ENCODE measurements at regions not wholly inside any gene's neighbourhood (a gene's known extent, or its start where the extent isn't known, plus 50 kb on each side); places are given as distances from the start of the nearest gene placed in this dataset.

GRCh38 chr1:58399176-58399575 is 147.3 kb downstream of the OMA1 start:
- Mint-ChIP-seq H3K4me1 (peaks cover 5% of the 10 kb centered on the region), H3K9me3 (no peaks in the 10 kb centered on the region), H3K4me3 (no peak overlapping the region), H3K27ac (ENCODE audit: low read depth) (no peak overlapping the region), H3K27me3 (no peaks in the 10 kb centered on the region), H3K36me3 (ENCODE audit: insufficient read depth) (no peaks in the 10 kb centered on the region)
- ATAC-seq (replicated peaks; ENCODE audit: extremely low read depth, poor library complexity, severe bottlenecking) (no peak), DNase-seq (ENCODE audit: low spot score in 2 of 2) (no peak)

- Mint-ChIP-seq H3K36me3 (ENCODE audit: insufficient read depth) (no peaks in the 10 kb centered on the region), H3K27me3 (no peaks in the 10 kb centered on the region), H3K9me3 (no peaks in the 10 kb centered on the region), H3K27ac (ENCODE audit: low read depth) (no peak overlapping the region), H3K4me3 (no peak overlapping the region), H3K4me1 (peaks cover 5% of the 10 kb centered on the region)
- no peak for ATAC-seq (replicated peaks; ENCODE audit: extremely low read depth, poor library complexity, severe bottlenecking)
- no peak for DNase-seq (ENCODE audit: low spot score in 2 of 2)
Observed at GRCh38 chr1:58398714-58399113, 147.8 kb downstream of the OMA1 start.

DNA sequence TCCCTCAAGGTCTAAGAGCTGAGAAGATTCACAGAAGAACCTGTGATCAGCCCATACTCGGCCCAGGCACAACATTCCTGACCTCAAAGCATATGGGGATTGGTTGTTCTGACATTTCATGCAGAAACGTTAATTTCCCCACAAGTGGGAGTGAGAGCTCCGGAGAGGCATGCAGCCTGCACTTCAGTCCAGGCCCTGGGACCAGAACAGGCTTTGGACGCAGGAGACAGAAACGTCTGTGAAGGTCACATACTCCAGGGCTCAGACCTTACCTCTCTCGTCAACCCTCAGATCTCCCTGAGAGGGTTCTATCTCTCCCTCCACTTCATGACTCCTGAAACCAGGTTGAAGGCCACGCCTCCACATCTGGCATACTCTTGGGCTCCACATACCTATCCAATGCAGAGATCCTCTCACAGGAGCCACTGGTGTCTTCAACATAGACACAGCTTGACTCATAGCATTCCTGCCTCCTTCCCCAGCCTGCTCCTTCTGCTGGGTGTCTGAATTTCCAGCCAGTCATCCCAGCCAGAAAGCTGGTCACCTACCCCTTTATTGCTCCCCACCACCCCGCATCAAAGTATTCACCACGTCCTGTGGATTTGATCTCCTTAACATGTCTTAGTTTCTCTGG is 149.2 kb downstream of the OMA1 start:
- no peaks in the 10 kb centered on the region for H3K27me3 Mint-ChIP-seq
- no peak for ATAC-seq (replicated peaks; ENCODE audit: extremely low read depth, poor library complexity, severe bottlenecking)
- H3K27ac Mint-ChIP-seq (ENCODE audit: low read depth) = no peak overlapping the region
- no peaks in the 10 kb centered on the region for H3K36me3 Mint-ChIP-seq (ENCODE audit: insufficient read depth)
- DNase-seq (ENCODE audit: low spot score in 2 of 2) = no peak
- no peaks in the 10 kb centered on the region for H3K9me3 Mint-ChIP-seq
- H3K4me3 Mint-ChIP-seq = no peak overlapping the region
- H3K4me1 Mint-ChIP-seq = peaks cover 5% of the 10 kb centered on the region

DNA sequence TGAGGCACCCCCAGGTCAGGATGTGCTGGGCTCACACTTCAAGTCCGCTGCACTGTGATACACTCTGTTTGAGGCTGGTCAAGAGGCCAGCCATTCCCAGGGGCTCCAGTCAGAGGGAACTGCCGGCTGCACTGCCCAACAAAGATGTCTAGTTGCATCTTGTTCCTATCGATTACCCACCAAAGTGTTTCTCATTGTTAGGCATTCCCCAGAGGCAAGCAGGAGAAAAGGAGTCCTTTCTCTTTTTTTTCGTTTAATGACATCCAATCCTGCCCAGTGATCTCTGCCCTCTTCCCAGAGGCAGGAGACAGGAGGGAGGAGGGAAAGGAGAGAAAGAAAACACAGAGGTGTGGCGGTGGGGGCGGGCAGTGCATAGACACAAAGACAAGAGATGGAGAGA is 150.4 kb downstream of the OMA1 start:
- Mint-ChIP-seq H3K36me3 (ENCODE audit: insufficient read depth) (no peaks in the 10 kb centered on the region), H3K27ac (ENCODE audit: low read depth) (no peak overlapping the region), H3K4me3 (no peak overlapping the region), H3K9me3 (no peaks in the 10 kb centered on the region), H3K27me3 (no peaks in the 10 kb centered on the region), H3K4me1 (peaks cover 5% of the 10 kb centered on the region)
- no peak for ATAC-seq (replicated peaks; ENCODE audit: extremely low read depth, poor library complexity, severe bottlenecking)
- DNase-seq (ENCODE audit: low spot score in 2 of 2) = no peak

DNA sequence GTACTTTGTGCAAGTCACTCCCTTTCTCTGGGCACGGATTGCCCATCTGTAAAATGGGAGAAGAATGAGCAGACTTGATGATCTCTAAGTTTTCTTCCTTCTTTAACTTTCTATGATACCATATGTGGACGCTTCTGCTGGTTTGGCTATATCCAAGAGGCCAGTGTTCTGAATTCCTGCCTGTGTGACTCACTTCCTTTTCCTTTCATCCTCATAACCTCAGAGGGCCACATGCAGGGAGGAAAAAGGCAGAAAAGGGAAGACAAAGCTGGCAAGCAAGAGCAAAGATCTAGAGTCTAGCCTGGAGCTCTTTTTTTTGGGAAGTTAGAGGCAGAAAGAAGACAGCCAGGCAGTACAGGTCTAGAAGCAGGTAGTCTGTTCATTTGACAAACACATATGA is 151.2 kb downstream of the OMA1 start:
- H3K27ac Mint-ChIP-seq (ENCODE audit: low read depth) = no peak overlapping the region
- DNase-seq (ENCODE audit: low spot score in 2 of 2) (no peak), ATAC-seq (replicated peaks; ENCODE audit: extremely low read depth, poor library complexity, severe bottlenecking) (no peak)
- no peaks in the 10 kb centered on the region for H3K9me3 Mint-ChIP-seq
- H3K27me3 Mint-ChIP-seq = no peaks in the 10 kb centered on the region
- no peak overlapping the region for H3K4me3 Mint-ChIP-seq
- no peaks in the 10 kb centered on the region for H3K36me3 Mint-ChIP-seq (ENCODE audit: insufficient read depth)
- H3K4me1 Mint-ChIP-seq = peaks cover 5% of the 10 kb centered on the region

DNA sequence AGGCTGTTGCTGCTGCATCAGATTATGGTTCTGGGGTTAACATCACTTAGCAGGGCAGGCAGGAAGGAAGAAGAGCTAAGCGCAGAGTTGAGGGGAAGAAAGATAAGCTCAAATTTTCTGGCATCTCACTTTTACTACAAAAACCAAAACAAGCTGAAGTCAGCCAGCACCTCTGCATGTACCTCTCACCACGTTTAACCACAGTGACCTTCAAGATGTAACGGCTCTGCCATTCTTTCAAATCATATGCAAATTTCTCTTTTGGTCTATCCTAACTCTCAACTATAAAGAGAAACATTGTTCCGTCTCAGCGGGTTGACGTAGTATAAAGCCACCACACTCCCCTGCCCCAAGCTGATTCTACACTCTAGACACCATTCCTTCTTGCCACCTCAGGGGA is 154.4 kb downstream of the OMA1 start:
- Mint-ChIP-seq H3K27me3 (no peaks in the 10 kb centered on the region), H3K9me3 (no peaks in the 10 kb centered on the region), H3K4me1 (peaks cover 5% of the 10 kb centered on the region), H3K36me3 (ENCODE audit: insufficient read depth) (no peaks in the 10 kb centered on the region), H3K27ac (ENCODE audit: low read depth) (no peak overlapping the region), H3K4me3 (no peak overlapping the region)
- ATAC-seq (replicated peaks; ENCODE audit: extremely low read depth, poor library complexity, severe bottlenecking) = peak; percentile 93
- DNase-seq (ENCODE audit: low spot score in 2 of 2) = peak in 1 of 2 donors; percentile 29

DNA sequence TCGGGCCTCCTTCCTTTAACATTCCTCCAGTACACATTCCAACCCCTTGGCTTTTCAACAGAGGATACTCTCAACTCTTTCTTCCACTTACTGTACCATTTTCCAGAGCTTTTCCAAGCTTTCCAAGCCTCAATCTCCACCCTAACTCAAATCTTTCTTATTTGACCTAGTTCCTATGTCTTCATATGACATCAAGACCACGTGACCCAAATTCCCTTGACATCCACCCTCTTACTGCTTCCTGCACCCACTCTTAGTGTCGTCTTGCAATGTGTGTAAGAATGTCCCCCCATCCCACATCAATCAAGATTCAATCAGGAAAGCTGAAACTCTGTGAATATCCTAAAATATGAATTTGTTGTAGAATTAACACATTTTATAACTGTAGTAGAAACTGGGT is 155.0 kb downstream of the OMA1 start:
- ATAC-seq (replicated peaks; ENCODE audit: extremely low read depth, poor library complexity, severe bottlenecking) = no peak
- Mint-ChIP-seq H3K9me3 (no peaks in the 10 kb centered on the region), H3K27ac (ENCODE audit: low read depth) (no peak overlapping the region), H3K4me1 (peaks cover 3% of the 10 kb centered on the region), H3K27me3 (no peaks in the 10 kb centered on the region), H3K36me3 (ENCODE audit: insufficient read depth) (no peaks in the 10 kb centered on the region), H3K4me3 (no peak overlapping the region)
- no peak for DNase-seq (ENCODE audit: low spot score in 2 of 2)

- ATAC-seq (replicated peaks; ENCODE audit: extremely low read depth, poor library complexity, severe bottlenecking) = no peak
Observed at GRCh38 chr1:58391056-58391455, 155.5 kb downstream of the OMA1 start.

DNA sequence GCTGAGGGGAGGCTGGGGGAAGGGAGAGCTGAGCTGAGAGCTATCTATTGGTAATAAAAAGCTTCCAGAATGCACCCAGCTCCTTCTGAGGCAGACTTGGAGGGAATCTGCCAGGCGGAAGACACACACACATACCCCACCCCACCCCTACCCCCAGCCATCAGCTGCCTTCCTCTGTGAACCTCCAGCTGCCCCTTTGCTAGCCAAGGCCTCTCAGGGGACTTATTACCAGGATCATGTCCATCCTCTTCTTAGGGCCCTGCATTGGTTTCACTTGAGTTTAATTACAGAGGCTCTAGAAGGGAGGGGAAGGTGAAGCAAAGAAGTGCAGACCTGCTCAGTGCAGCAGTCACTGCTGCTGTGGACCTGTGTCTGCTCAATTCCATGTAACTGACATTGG is 156.4 kb downstream of the OMA1 start:
- H3K36me3 Mint-ChIP-seq (ENCODE audit: insufficient read depth) = no peaks in the 10 kb centered on the region
- no peaks in the 10 kb centered on the region for H3K9me3 Mint-ChIP-seq
- no peak overlapping the region for H3K4me3 Mint-ChIP-seq
- H3K27ac Mint-ChIP-seq (ENCODE audit: low read depth) = no peak overlapping the region
- H3K27me3 Mint-ChIP-seq = no peaks in the 10 kb centered on the region
- ATAC-seq (replicated peaks; ENCODE audit: extremely low read depth, poor library complexity, severe bottlenecking) = no peak
- DNase-seq (ENCODE audit: low spot score in 2 of 2) = no peak
- H3K4me1 Mint-ChIP-seq = no peaks in the 10 kb centered on the region

More at GRCh38 chr1:58391056-58391455, 155.5 kb downstream of the OMA1 start:
- Mint-ChIP-seq H3K27ac (ENCODE audit: low read depth) (no peak overlapping the region), H3K4me3 (no peak overlapping the region), H3K27me3 (no peaks in the 10 kb centered on the region), H3K4me1 (no peaks in the 10 kb centered on the region), H3K36me3 (ENCODE audit: insufficient read depth) (no peaks in the 10 kb centered on the region), H3K9me3 (no peaks in the 10 kb centered on the region)
- DNase-seq (ENCODE audit: low spot score in 2 of 2) = no peak

DNA sequence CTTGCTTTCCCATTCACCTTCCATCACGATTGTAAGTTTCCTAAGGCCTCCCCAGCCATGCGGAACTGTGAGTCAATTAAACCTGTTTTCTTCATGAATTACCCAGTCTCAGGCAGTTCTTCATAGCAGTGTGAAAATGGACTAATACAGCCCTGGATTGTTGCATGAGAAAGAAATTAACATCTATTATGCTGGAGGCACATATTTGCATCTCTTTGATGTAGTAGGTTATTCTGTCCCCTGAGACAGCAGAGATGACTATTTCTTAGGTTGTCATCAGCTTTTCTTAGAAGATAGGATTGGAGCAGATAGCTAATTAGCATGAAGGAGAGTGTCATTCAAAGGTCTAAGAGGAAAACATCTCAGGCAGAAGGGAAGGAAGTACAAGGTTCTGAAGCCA is 166.2 kb downstream of the OMA1 start:
- Mint-ChIP-seq H3K27ac (ENCODE audit: low read depth) (no peak overlapping the region), H3K36me3 (ENCODE audit: insufficient read depth) (no peaks in the 10 kb centered on the region), H3K4me1 (no peaks in the 10 kb centered on the region)

DNA sequence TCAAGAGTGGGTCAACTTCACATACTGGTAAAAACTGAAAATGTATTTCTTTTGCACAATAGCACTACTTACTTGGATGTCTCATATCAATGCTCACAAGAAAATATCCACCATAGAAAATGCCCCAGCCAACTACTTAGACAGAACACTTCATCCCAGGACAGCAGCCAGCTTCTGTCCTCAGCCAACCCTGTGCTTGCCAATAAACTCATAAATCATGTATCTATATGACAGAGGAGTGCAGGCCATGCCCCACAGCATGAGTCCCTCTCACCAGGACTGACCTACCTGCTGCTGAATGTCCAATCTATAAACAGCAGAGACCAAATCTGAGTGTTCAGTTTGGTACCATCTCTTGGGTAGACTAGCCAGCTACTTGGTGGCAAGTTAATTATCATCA is 179.3 kb downstream of the OMA1 start:
- Mint-ChIP-seq H3K4me1 (no peaks in the 10 kb centered on the region), H3K27me3 (no peaks in the 10 kb centered on the region), H3K4me3 (no peak overlapping the region), H3K27ac (ENCODE audit: low read depth) (no peak overlapping the region), H3K36me3 (ENCODE audit: insufficient read depth) (peaks cover 3% of the 10 kb centered on the region), H3K9me3 (no peaks in the 10 kb centered on the region)
- DNase-seq (ENCODE audit: low spot score in 2 of 2) (no peak), ATAC-seq (replicated peaks; ENCODE audit: extremely low read depth, poor library complexity, severe bottlenecking) (no peak)

More for the DNA sequence above, 166.2 kb downstream of the OMA1 start:
- DNase-seq (ENCODE audit: low spot score in 2 of 2) (no peak), ATAC-seq (replicated peaks; ENCODE audit: extremely low read depth, poor library complexity, severe bottlenecking) (no peak)
- Mint-ChIP-seq H3K9me3 (peaks cover 20% of the 10 kb centered on the region), H3K4me3 (no peak overlapping the region), H3K27me3 (no peaks in the 10 kb centered on the region)

DNA sequence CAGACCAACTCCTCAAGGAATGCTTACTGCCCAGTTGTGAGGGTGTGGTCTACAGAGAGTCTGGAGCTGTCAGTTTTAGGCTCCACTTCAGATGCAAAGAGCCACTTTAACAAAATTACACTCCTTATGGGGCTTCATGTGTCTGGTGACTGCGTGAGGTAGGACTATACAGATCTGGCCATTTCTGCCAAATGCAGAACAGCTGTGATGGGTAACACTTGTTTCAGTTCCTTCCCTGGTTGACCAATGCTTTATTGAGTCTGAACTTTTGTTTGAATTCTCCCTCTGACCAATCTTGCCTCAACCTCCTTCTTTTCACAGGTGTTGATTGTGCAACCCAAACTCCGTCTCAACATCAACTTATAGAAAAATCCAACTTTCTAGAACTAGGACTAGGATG is 181.2 kb downstream of the OMA1 start:
- DNase-seq (ENCODE audit: low spot score in 2 of 2) (no peak), ATAC-seq (replicated peaks; ENCODE audit: extremely low read depth, poor library complexity, severe bottlenecking) (no peak)
- no peaks in the 10 kb centered on the region for H3K27me3 Mint-ChIP-seq
- H3K9me3 Mint-ChIP-seq = no peaks in the 10 kb centered on the region
- H3K4me3 Mint-ChIP-seq = no peak overlapping the region
- no peak overlapping the region for H3K27ac Mint-ChIP-seq (ENCODE audit: low read depth)
- peaks cover 9% of the 10 kb centered on the region for H3K4me1 Mint-ChIP-seq
- H3K36me3 Mint-ChIP-seq (ENCODE audit: insufficient read depth) = peaks cover 3% of the 10 kb centered on the region

DNA sequence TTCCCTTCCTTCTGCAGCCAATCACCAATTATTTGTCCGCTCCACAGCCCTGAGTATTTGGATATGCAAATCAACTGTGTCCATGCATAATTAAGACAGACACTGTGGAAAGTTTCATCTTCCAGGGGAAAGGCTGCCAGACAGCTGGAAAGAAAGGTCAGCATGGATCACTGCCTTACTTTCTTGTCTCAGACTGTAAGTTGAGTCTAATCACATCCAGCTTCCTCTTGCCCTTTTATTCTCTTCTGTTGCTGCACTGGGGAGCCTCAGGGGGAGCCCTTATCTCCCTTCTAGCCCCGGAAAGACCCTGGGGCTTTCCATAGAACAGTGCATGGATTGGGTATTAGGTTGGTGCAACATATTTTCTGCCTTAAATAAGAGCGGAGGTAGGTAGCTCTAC is 182.9 kb downstream of the OMA1 start:
- Mint-ChIP-seq H3K27me3 (no peaks in the 10 kb centered on the region), H3K27ac (ENCODE audit: low read depth) (no peak overlapping the region), H3K36me3 (ENCODE audit: insufficient read depth) (peaks cover 3% of the 10 kb centered on the region), H3K4me1 (peaks cover 9% of the 10 kb centered on the region), H3K4me3 (no peak overlapping the region), H3K9me3 (no peaks in the 10 kb centered on the region)
- DNase-seq (ENCODE audit: low spot score in 2 of 2) (no peak), ATAC-seq (replicated peaks; ENCODE audit: extremely low read depth, poor library complexity, severe bottlenecking) (no peak)

DNA sequence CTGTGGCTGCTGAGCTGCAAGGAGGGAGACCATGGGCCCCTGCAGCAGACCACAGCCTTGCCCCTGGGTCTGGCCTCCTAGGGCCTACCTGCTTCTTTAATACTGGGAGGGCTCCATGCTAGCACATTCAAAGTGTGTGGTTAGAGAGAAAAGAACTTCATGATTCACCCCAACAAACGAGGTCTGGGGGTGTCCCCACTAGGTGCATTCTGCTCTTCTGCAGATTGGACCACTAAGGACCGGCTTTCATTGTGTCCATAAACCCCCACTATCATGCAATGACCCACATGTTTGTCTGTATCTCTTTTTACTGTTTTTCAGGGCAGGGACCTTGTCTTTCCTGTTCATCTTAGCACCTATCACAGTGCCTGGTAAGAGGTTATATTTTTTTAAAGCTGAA is 185.4 kb downstream of the OMA1 start:
- Mint-ChIP-seq H3K9me3 (no peaks in the 10 kb centered on the region), H3K36me3 (ENCODE audit: insufficient read depth) (peaks cover 1% of the 10 kb centered on the region), H3K27me3 (no peaks in the 10 kb centered on the region), H3K27ac (ENCODE audit: low read depth) (no peak overlapping the region), H3K4me3 (no peak overlapping the region), H3K4me1 (peaks cover 9% of the 10 kb centered on the region)
- ATAC-seq (replicated peaks; ENCODE audit: extremely low read depth, poor library complexity, severe bottlenecking) (no peak), DNase-seq (ENCODE audit: low spot score in 2 of 2) (no peak)

Measured in central memory CD8-positive, alpha-beta T cell (primary cell).